GM19395 (cell line): ENCODE measurements at regions not wholly inside any gene's neighbourhood (a gene's known extent, or its start where the extent isn't known, plus 50 kb on each side); places are given as distances from the start of the nearest gene placed in this dataset.
A peak's percentile ranks its signal among the peaks of the same experiment; 100 is the strongest.

Experiments used
- ATAC-seq: cut with Tn5 transposase; IDR thresholded peaks from one replicate; pipeline ENCODE4 v1.9.1; 2021; ENCODE audit warnings: mild to moderate bottlenecking, moderate library complexity; ENCODE audit not compliant: unreplicated experiment

- ATAC-seq, result no peak
These were observed 75.3 kb upstream of the BOC start for GRCh38 chr3:113136071-113136470.

GRCh38 chr3:113136544-113136943 lies 74.8 kb upstream of the BOC start:
- no peak for ATAC-seq

- no peak for ATAC-seq
These were observed 72.3 kb upstream of the BOC start for GRCh38 chr3:113138839-113139743.

- ATAC-seq, result no peak
These were observed 70.5 kb upstream of the BOC start for GRCh38 chr3:113140876-113141275.

- ATAC-seq, result no peak
These were observed 69.8 kb upstream of the BOC start for GRCh38 chr3:113141543-113141942.

GRCh38 chr3:113142476-113142875 lies 68.9 kb upstream of the BOC start:
- ATAC-seq, result no peak

GRCh38 chr3:113143353-113143752 lies 68.0 kb upstream of the BOC start:
- no peak for ATAC-seq

GRCh38 chr3:113147681-113148261 lies 63.6 kb upstream of the BOC start:
- no peak for ATAC-seq

GRCh38 chr3:113148284-113148683 lies 63.1 kb upstream of the BOC start:
- ATAC-seq, result no peak

GRCh38 chr3:113150250-113150649 lies 61.1 kb upstream of the BOC start:
- ATAC-seq, result no peak

- no peak for ATAC-seq
These were observed 59.8 kb upstream of the BOC start for GRCh38 chr3:113151461-113152031.

- no peak for ATAC-seq
These were observed 58.5 kb upstream of the BOC start for GRCh38 chr3:113152849-113153248.

- peak; percentile 86 for ATAC-seq
These were observed 57.8 kb upstream of the BOC start for GRCh38 chr3:113153499-113154107.

GRCh38 chr3:113156816-113157333 lies 54.5 kb upstream of the BOC start:
- no peak for ATAC-seq

GRCh38 chr3:113157408-113158030 lies 53.8 kb upstream of the BOC start:
- no peak for ATAC-seq

GRCh38 chr3:113158171-113158570 lies 53.2 kb upstream of the BOC start:
- ATAC-seq, result no peak
